T-helper 2 cell treated with Interferon-gamma antibody and Interleukin-4, amounts not matched to agents 5 μg/mL and 100 μg/mL, for 36 hours (primary cell): ENCODE measurements at regions not wholly inside any gene's neighbourhood (a gene's known extent, or its start where the extent isn't known, plus 50 kb on each side); places are given as distances from the start of the nearest gene placed in this dataset.

Experiments used
- DNase-seq: peaks from one replicate; pipeline ENCODE4 v3.0.0; 2021; ENCODE audit warnings: low spot score
- H3K27ac Mint-ChIP-seq: one replicate; pipeline ENCODE4 v1.8.0; 2021; ENCODE audit warnings: mild to moderate bottlenecking, mixed read lengths
- H3K27me3 Mint-ChIP-seq: one replicate; pipeline ENCODE4 v1.8.0; 2021; ENCODE audit warnings: low read depth, mixed read lengths
- H3K36me3 Mint-ChIP-seq: one replicate; pipeline ENCODE4 v1.8.0; 2021; ENCODE audit warnings: low read depth, mixed read lengths
- H3K4me1 Mint-ChIP-seq: one replicate; pipeline ENCODE4 v1.8.0; 2021; ENCODE audit warnings: low read depth, mixed read lengths
- H3K4me3 Mint-ChIP-seq: one replicate; pipeline ENCODE4 v1.8.0; 2022; ENCODE audit warnings: mild to moderate bottlenecking, moderate library complexity, mixed read lengths
- H3K9me3 Mint-ChIP-seq: one replicate; pipeline ENCODE4 v1.8.0; 2021; ENCODE audit warnings: mixed read lengths

- peaks cover 93% of the 10 kb centered on the region for H3K36me3 Mint-ChIP-seq
- no peaks in the 10 kb centered on the region for H3K4me1 Mint-ChIP-seq
- no peak overlapping the region for H3K27ac Mint-ChIP-seq
- H3K27me3 Mint-ChIP-seq, result no peaks in the 10 kb centered on the region
- DNase-seq, result no peak
- peaks cover 91% of the 10 kb centered on the region for H3K9me3 Mint-ChIP-seq
- no peak overlapping the region for H3K4me3 Mint-ChIP-seq
Measured at GRCh38 chr15:25060996-25061620, 106.3 kb downstream of the SNRPN start.

GRCh38 chr15:25061808-25062550, 107.2 kb downstream of the SNRPN start:
- Mint-ChIP-seq H3K27me3 (no peaks in the 10 kb centered on the region), H3K9me3 (peaks cover 94% of the 10 kb centered on the region), H3K36me3 (peaks cover 95% of the 10 kb centered on the region), H3K4me1 (no peaks in the 10 kb centered on the region), H3K27ac (no peak overlapping the region), H3K4me3 (no peak overlapping the region)
- DNase-seq, result no peak

- Mint-ChIP-seq H3K27me3 (no peaks in the 10 kb centered on the region), H3K4me1 (no peaks in the 10 kb centered on the region), H3K36me3 (peaks cover 98% of the 10 kb centered on the region), H3K9me3 (peaks cover 92% of the 10 kb centered on the region), H3K4me3 (no peak overlapping the region), H3K27ac (no peak overlapping the region)
- no peak for DNase-seq
Measured at GRCh38 chr15:25062551-25063430, 108.0 kb downstream of the SNRPN start.

GRCh38 chr15:25065286-25065685, 110.5 kb downstream of the SNRPN start:
- peaks cover 98% of the 10 kb centered on the region for H3K36me3 Mint-ChIP-seq
- DNase-seq, result no peak
- H3K4me1 Mint-ChIP-seq, result no peaks in the 10 kb centered on the region
- H3K9me3 Mint-ChIP-seq, result peaks cover 92% of the 10 kb centered on the region
- no peaks in the 10 kb centered on the region for H3K27me3 Mint-ChIP-seq
- no peak overlapping the region for H3K4me3 Mint-ChIP-seq
- no peak overlapping the region for H3K27ac Mint-ChIP-seq

GRCh38 chr15:25065876-25066275, 111.1 kb downstream of the SNRPN start:
- no peak for DNase-seq
- Mint-ChIP-seq H3K36me3 (peaks cover 98% of the 10 kb centered on the region), H3K4me3 (no peak overlapping the region), H3K4me1 (no peaks in the 10 kb centered on the region), H3K9me3 (peaks cover 92% of the 10 kb centered on the region), H3K27me3 (no peaks in the 10 kb centered on the region), H3K27ac (no peak overlapping the region)

GRCh38 chr15:25066708-25067107, 111.9 kb downstream of the SNRPN start:
- no peaks in the 10 kb centered on the region for H3K4me1 Mint-ChIP-seq
- H3K27ac Mint-ChIP-seq, result no peak overlapping the region
- peaks cover 98% of the 10 kb centered on the region for H3K36me3 Mint-ChIP-seq
- no peak for DNase-seq
- no peaks in the 10 kb centered on the region for H3K27me3 Mint-ChIP-seq
- H3K4me3 Mint-ChIP-seq, result no peak overlapping the region
- H3K9me3 Mint-ChIP-seq, result peaks cover 92% of the 10 kb centered on the region

- Mint-ChIP-seq H3K27ac (no peak overlapping the region), H3K9me3 (peaks cover 94% of the 10 kb centered on the region), H3K36me3 (peaks cover 98% of the 10 kb centered on the region), H3K4me1 (no peaks in the 10 kb centered on the region), H3K4me3 (no peak overlapping the region), H3K27me3 (no peaks in the 10 kb centered on the region)
- DNase-seq, result no peak
Measured at GRCh38 chr15:25067725-25068309, 113.0 kb downstream of the SNRPN start.

- no peak overlapping the region for H3K4me3 Mint-ChIP-seq
- no peaks in the 10 kb centered on the region for H3K27me3 Mint-ChIP-seq
- H3K27ac Mint-ChIP-seq, result no peak overlapping the region
- peaks cover 97% of the 10 kb centered on the region for H3K36me3 Mint-ChIP-seq
- H3K9me3 Mint-ChIP-seq, result peaks cover 91% of the 10 kb centered on the region
- no peaks in the 10 kb centered on the region for H3K4me1 Mint-ChIP-seq
- no peak for DNase-seq
Measured at GRCh38 chr15:25068696-25069095, 113.9 kb downstream of the SNRPN start.

GRCh38 chr15:25070353-25070963, 115.7 kb downstream of the SNRPN start:
- no peak for DNase-seq
- no peaks in the 10 kb centered on the region for H3K4me1 Mint-ChIP-seq
- H3K36me3 Mint-ChIP-seq, result peaks cover 97% of the 10 kb centered on the region
- no peak overlapping the region for H3K4me3 Mint-ChIP-seq
- H3K27me3 Mint-ChIP-seq, result no peaks in the 10 kb centered on the region
- H3K27ac Mint-ChIP-seq, result no peak overlapping the region
- H3K9me3 Mint-ChIP-seq, result peaks cover 89% of the 10 kb centered on the region

GRCh38 chr15:25072857-25073476, 118.2 kb downstream of the SNRPN start:
- Mint-ChIP-seq H3K4me3 (no peak overlapping the region), H3K9me3 (peaks cover 90% of the 10 kb centered on the region), H3K36me3 (peaks cover 97% of the 10 kb centered on the region), H3K27me3 (no peaks in the 10 kb centered on the region), H3K27ac (no peak overlapping the region), H3K4me1 (no peaks in the 10 kb centered on the region)
- DNase-seq, result no peak

- Mint-ChIP-seq H3K4me3 (no peak overlapping the region), H3K36me3 (peaks cover 85% of the 10 kb centered on the region), H3K27ac (no peak overlapping the region), H3K4me1 (no peaks in the 10 kb centered on the region), H3K27me3 (no peaks in the 10 kb centered on the region), H3K9me3 (peaks cover 96% of the 10 kb centered on the region)
- no peak for DNase-seq
Measured at GRCh38 chr15:25087137-25087536, 132.3 kb downstream of the SNRPN start.

GRCh38 chr15:25088261-25088790, 133.5 kb downstream of the SNRPN start:
- Mint-ChIP-seq H3K27me3 (no peaks in the 10 kb centered on the region), H3K27ac (no peak overlapping the region), H3K9me3 (peaks cover 94% of the 10 kb centered on the region), H3K36me3 (peaks cover 82% of the 10 kb centered on the region), H3K4me3 (no peak overlapping the region), H3K4me1 (no peaks in the 10 kb centered on the region)
- DNase-seq, result no peak

- H3K9me3 Mint-ChIP-seq, result peaks cover 88% of the 10 kb centered on the region
- H3K4me1 Mint-ChIP-seq, result no peaks in the 10 kb centered on the region
- no peak overlapping the region for H3K27ac Mint-ChIP-seq
- H3K27me3 Mint-ChIP-seq, result no peaks in the 10 kb centered on the region
- peaks cover 80% of the 10 kb centered on the region for H3K36me3 Mint-ChIP-seq
- DNase-seq, result no peak
- no peak overlapping the region for H3K4me3 Mint-ChIP-seq
Measured at GRCh38 chr15:25089577-25089976, 134.8 kb downstream of the SNRPN start.
